Neural progenitor cell (in vitro differentiated cells): ENCODE measurements at regions not wholly inside any gene's neighbourhood (a gene's known extent, or its start where the extent isn't known, plus 50 kb on each side); places are given as distances from the start of the nearest gene placed in this dataset.

Experiments
- CTCF ChIP-seq: fragments of 200-600 bp; sonication (generic); IDR thresholded peaks from 2 replicates; pipeline ENCODE4 v1.5.1; 2017; ENCODE audit warnings: antibody characterized with exemption, mild to moderate bottlenecking
- EZH2 ChIP-seq: fragments of 200-600 bp; sonication (generic); IDR thresholded peaks from 2 replicates; pipeline ENCODE4 v1.6.1; 2017; ENCODE audit warnings: antibody characterized with exemption, mild to moderate bottlenecking, moderate library complexity
- EZH2phosphoT487 ChIP-seq: fragments of 200-600 bp; sonication (generic); IDR thresholded peaks from 2 replicates; pipeline ENCODE4 v1.6.1; 2017; ENCODE audit warnings: antibody characterized with exemption

GRCh38 chr14:55902241-55902640, 216.0 kb upstream of the PELI2 start:
- TF ChIP-seq CTCF (no peak), EZH2phosphoT487 (no peak), EZH2 (no peak)
